Mesendoderm (in vitro differentiated cells): ENCODE measurements at regions not wholly inside any gene's neighbourhood (a gene's known extent, or its start where the extent isn't known, plus 50 kb on each side); places are given as distances from the start of the nearest gene placed in this dataset.

ENCODE experiments used
- DNase-seq: peaks from one replicate; pipeline ENCODE4 v3.0.0; 2013
- H2AK5ac ChIP-seq: 2 replicates; pipeline ENCODE4 v1.6.1; 2013; ENCODE audit warnings: low read length, inconsistent platforms
- H2BK120ac ChIP-seq: 2 replicates; pipeline ENCODE4 v1.6.1; 2013; ENCODE audit warnings: low read depth, mild to moderate bottlenecking, low read length, moderate library complexity, mixed read lengths
- H2BK15ac ChIP-seq: replicated peaks from 2 replicates; pipeline ENCODE4 v1.6.1; 2013; ENCODE audit warnings: low read depth, mild to moderate bottlenecking, moderate library complexity
- H2BK5ac ChIP-seq: 2 replicates; pipeline ENCODE4 v1.6.1; 2013; ENCODE audit warnings: low read length, inconsistent platforms
- H3K18ac ChIP-seq: 2 replicates; pipeline ENCODE4 v1.6.1; 2013; ENCODE audit warnings: mild to moderate bottlenecking, low read length, mixed read lengths
- H3K23ac ChIP-seq: one replicate; pipeline ENCODE4 v1.6.1; 2013; ENCODE audit warnings: low read length
- H3K27ac ChIP-seq: 2 replicates; pipeline ENCODE4 v1.5.1; 2013; ENCODE audit warnings: low read depth, mild to moderate bottlenecking, inconsistent platforms, low read length, moderate library complexity
- H3K27me3 ChIP-seq: 2 replicates; pipeline ENCODE4 v1.6.1; 2013; ENCODE audit warnings: low read length, control low read depth, mild to moderate bottlenecking, inconsistent platforms; ENCODE audit not compliant: insufficient read depth, poor library complexity
- H3K36me3 ChIP-seq: 2 replicates; pipeline ENCODE4 v1.6.1; 2013; ENCODE audit warnings: low read length, inconsistent platforms; ENCODE audit not compliant: control insufficient read depth, insufficient read depth
- H3K4ac ChIP-seq: one replicate; pipeline ENCODE4 v1.6.1; 2013; ENCODE audit warnings: low read depth, mild to moderate bottlenecking, low read length, moderate library complexity
- H3K4me1 ChIP-seq: 2 replicates; pipeline ENCODE4 v1.6.1; 2013; ENCODE audit warnings: low read depth, low read length, inconsistent platforms; ENCODE audit not compliant: control insufficient read depth
- H3K4me2 ChIP-seq: 2 replicates; pipeline ENCODE4 v1.6.1; 2013; ENCODE audit warnings: low read length
- H3K4me3 ChIP-seq: 2 replicates; pipeline ENCODE4 v1.5.1; 2013; ENCODE audit warnings: mild to moderate bottlenecking, low read length
- H3K56ac ChIP-seq: one replicate; pipeline ENCODE4 v1.6.1; 2013; ENCODE audit warnings: low read length
- H3K79me1 ChIP-seq: 2 replicates; pipeline ENCODE4 v1.6.1; 2013; ENCODE audit warnings: low read length, inconsistent platforms
- H3K79me2 ChIP-seq: 2 replicates; pipeline ENCODE4 v1.6.1; 2013; ENCODE audit warnings: mild to moderate bottlenecking, low read length; ENCODE audit not compliant: control insufficient read depth, insufficient read depth
- H3K9ac ChIP-seq: 2 replicates; pipeline ENCODE4 v1.6.1; 2013; ENCODE audit warnings: low read length, inconsistent platforms
- H4K5ac ChIP-seq: one replicate; pipeline ENCODE4 v1.6.1; 2013; ENCODE audit warnings: low read length
- H4K8ac ChIP-seq: one replicate; pipeline ENCODE4 v1.6.1; 2013; ENCODE audit warnings: low read depth, mild to moderate bottlenecking, control low read depth, low read length, moderate library complexity
- WGBS: extraction: QIAGEN DNeasy Blood & Tissue Kit; methylation state at CpG from one replicate; pipeline ENCODE4 v1.1.7; 2013; ENCODE audit warnings: low lambda C conversion rate, missing lambda C conversion rate; ENCODE audit not compliant: insufficient coverage; ENCODE audit errors: extremely low coverage; 5-methylcytosine and 5-hydroxymethylcytosine counted together

- H3K4me2 ChIP-seq, result no peak overlapping the region
- H3K18ac ChIP-seq, result no peak overlapping the region
- H2AK5ac ChIP-seq, result no peak overlapping the region
- no peak overlapping the region for H4K5ac ChIP-seq
- DNase-seq, result no peak
- H3K9ac ChIP-seq, result no peak overlapping the region
- no peak overlapping the region for H2BK120ac ChIP-seq
- no peak overlapping the region for H4K8ac ChIP-seq
- H3K56ac ChIP-seq, result no peak overlapping the region
- H3K36me3 ChIP-seq, result no peaks in the 10 kb centered on the region
- no peaks in the 10 kb centered on the region for H3K79me2 ChIP-seq
- H3K4ac ChIP-seq, result no peak overlapping the region
- H3K23ac ChIP-seq, result no peak overlapping the region
- H3K27me3 ChIP-seq, result no peaks in the 10 kb centered on the region
- no peaks in the 10 kb centered on the region for H3K4me1 ChIP-seq
- no CpG with 5 or more reads among the region's 10 CpGs for WGBS
- no peaks in the 10 kb centered on the region for H3K79me1 ChIP-seq
- H2BK5ac ChIP-seq, result no peak overlapping the region
- no peak overlapping the region for H3K4me3 ChIP-seq
- no peak overlapping the region for H2BK15ac ChIP-seq
- H3K27ac ChIP-seq, result no peak overlapping the region
These were observed 1469.0 kb downstream of the PCDH7 start for GRCh38 chr4:32189130-32189529.

DNA sequence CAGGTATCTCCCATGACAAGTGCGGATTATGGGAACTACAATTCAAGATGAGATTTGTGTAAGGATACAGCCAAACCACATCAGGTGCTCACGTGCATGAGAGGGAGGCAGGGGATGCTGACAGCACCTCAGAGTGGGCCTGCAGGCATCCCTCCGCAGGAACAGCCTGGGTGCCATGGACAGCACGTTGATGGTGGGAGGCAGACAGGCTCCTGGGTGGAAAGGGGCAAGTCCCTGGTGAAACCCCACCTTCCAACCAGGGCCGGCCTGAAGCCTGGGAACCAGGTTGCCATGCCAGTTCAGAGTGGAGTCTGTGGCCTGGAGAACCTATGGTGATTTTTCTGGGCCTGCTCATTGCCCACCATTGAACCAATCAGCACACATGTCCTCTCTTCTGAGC is 1469.6 kb downstream of the PCDH7 start:
- Histone ChIP-seq H3K4me2 (no peak overlapping the region), H3K56ac (no peak overlapping the region), H3K4ac (no peak overlapping the region)

DNA sequence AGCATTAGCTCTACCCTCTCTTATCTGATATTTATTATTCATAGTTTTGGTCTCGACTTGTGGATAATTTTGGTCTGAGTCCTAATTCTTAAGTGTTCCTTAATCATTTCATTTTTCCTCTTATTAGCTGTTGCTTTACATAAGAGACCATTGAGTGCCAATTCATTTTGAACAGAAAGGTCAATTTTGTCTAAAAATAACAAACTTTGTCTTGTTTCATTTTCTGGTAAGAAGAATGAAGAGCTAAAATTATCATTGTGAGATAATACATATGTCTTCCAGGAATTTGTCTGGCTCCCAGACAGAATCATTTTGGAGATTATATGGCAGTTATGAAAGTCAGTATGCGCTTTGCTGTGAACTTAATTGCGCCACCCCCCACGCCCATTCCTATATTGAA is 1471.8 kb downstream of the PCDH7 start:
- Histone ChIP-seq H2BK5ac (no peak overlapping the region), H2BK15ac (no peak overlapping the region), H3K56ac (no peak overlapping the region), H3K4me2 (no peak overlapping the region), H3K79me2 (no peaks in the 10 kb centered on the region), H3K27ac (no peak overlapping the region), H4K8ac (no peak overlapping the region), H3K23ac (no peak overlapping the region), H3K36me3 (no peaks in the 10 kb centered on the region), H2BK120ac (no peak overlapping the region), H3K4me1 (no peaks in the 10 kb centered on the region), H3K27me3 (no peaks in the 10 kb centered on the region), H3K4ac (no peak overlapping the region), H3K4me3 (no peak overlapping the region), H3K18ac (no peak overlapping the region), H3K79me1 (no peaks in the 10 kb centered on the region), H2AK5ac (no peak overlapping the region), H3K9ac (no peak overlapping the region), H4K5ac (no peak overlapping the region)
- DNase-seq, result no peak
- WGBS, result no CpG with 5 or more reads among the region's 4 CpGs

More for the DNA sequence above, 1469.6 kb downstream of the PCDH7 start:
- no peak for DNase-seq
- H2BK15ac ChIP-seq, result no peak overlapping the region
- H4K8ac ChIP-seq, result no peak overlapping the region
- WGBS, result no CpG with 5 or more reads among the region's 5 CpGs
- H2AK5ac ChIP-seq, result no peak overlapping the region
- H4K5ac ChIP-seq, result no peak overlapping the region
- H3K79me2 ChIP-seq, result no peaks in the 10 kb centered on the region
- H3K79me1 ChIP-seq, result no peaks in the 10 kb centered on the region
- no peak overlapping the region for H2BK120ac ChIP-seq
- H3K27ac ChIP-seq, result no peak overlapping the region
- no peaks in the 10 kb centered on the region for H3K36me3 ChIP-seq
- no peak overlapping the region for H3K9ac ChIP-seq
- no peak overlapping the region for H3K4me3 ChIP-seq
- H3K23ac ChIP-seq, result no peak overlapping the region
- no peak overlapping the region for H3K18ac ChIP-seq
- H3K27me3 ChIP-seq, result no peaks in the 10 kb centered on the region
- no peak overlapping the region for H2BK5ac ChIP-seq
- no peaks in the 10 kb centered on the region for H3K4me1 ChIP-seq

DNA sequence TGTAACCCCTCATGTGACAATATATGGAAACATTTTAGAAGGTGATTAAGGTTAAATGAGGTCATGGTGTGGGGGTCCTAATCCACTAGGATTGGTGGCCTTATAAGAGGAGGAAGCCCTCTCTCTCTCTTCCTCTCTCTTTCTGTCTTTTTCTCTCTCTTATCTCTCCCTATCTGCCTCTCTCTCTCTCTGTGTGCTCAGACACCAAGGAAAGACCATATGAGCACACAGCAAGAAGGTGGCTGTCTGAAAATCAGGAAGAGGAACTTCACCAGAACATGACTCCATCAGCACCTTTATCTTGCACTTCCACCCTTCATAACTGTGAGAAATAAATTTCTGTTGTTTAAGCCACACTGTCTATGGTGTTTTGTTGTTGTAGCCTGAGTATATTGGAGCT is 1472.2 kb downstream of the PCDH7 start:
- H4K5ac ChIP-seq, result no peak overlapping the region
- H3K56ac ChIP-seq, result no peak overlapping the region
- H3K18ac ChIP-seq, result no peak overlapping the region

DNA sequence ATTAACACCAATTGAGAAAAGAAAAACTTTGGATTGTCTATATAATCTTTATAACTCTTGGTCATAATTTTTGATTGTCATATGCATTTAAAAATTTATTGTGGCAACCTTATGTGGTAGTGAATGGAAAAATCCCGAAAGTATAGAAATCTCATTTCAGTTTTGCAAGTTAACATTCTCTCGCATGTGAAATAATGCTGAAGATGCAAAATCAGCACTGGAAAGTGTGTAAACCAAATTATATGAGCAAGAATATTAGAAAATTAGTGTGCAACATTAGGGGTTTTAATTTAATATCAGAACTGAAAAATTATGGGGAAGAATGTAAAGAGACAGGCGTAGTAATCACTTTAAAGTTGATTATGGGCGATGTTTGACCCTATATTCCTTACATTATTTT is 1472.8 kb downstream of the PCDH7 start:
- H3K23ac ChIP-seq, result no peak overlapping the region
- H2BK15ac ChIP-seq, result no peak overlapping the region
- no peaks in the 10 kb centered on the region for H3K79me2 ChIP-seq
- H3K79me1 ChIP-seq, result no peaks in the 10 kb centered on the region
- H3K4me1 ChIP-seq, result no peaks in the 10 kb centered on the region
- no peaks in the 10 kb centered on the region for H3K27me3 ChIP-seq
- H3K18ac ChIP-seq, result no peak overlapping the region
- no CpG with 5 or more reads among the region's 4 CpGs for whole genome bisulfite sequencing
- no peak overlapping the region for H2BK5ac ChIP-seq
- no peak overlapping the region for H2BK120ac ChIP-seq
- no peak for DNase-seq
- H3K4me2 ChIP-seq, result no peak overlapping the region
- no peak overlapping the region for H4K5ac ChIP-seq
- H3K56ac ChIP-seq, result no peak overlapping the region
- no peaks in the 10 kb centered on the region for H3K36me3 ChIP-seq
- H3K4ac ChIP-seq, result no peak overlapping the region
- H3K27ac ChIP-seq, result no peak overlapping the region
- no peak overlapping the region for H4K8ac ChIP-seq
- H3K9ac ChIP-seq, result no peak overlapping the region
- H2AK5ac ChIP-seq, result no peak overlapping the region
- no peak overlapping the region for H3K4me3 ChIP-seq

More for the DNA sequence above, 1472.2 kb downstream of the PCDH7 start:
- Histone ChIP-seq H3K4ac (no peak overlapping the region), H2BK15ac (no peak overlapping the region), H3K4me1 (no peaks in the 10 kb centered on the region), H3K4me3 (no peak overlapping the region), H3K27me3 (no peaks in the 10 kb centered on the region), H2BK5ac (no peak overlapping the region), H3K4me2 (no peak overlapping the region), H2BK120ac (no peak overlapping the region), H3K79me1 (no peaks in the 10 kb centered on the region), H3K79me2 (no peaks in the 10 kb centered on the region), H3K36me3 (no peaks in the 10 kb centered on the region), H3K27ac (no peak overlapping the region), H2AK5ac (no peak overlapping the region), H3K9ac (no peak overlapping the region), H3K23ac (no peak overlapping the region), H4K8ac (no peak overlapping the region)
- DNase-seq, result no peak

- H4K8ac ChIP-seq, result no peak overlapping the region
- no CpG with 5 or more reads among the region's 10 CpGs for WGBS
- no peak overlapping the region for H3K4me2 ChIP-seq
- no peaks in the 10 kb centered on the region for H3K36me3 ChIP-seq
- no peak overlapping the region for H3K23ac ChIP-seq
- no peak overlapping the region for H2AK5ac ChIP-seq
- H2BK5ac ChIP-seq, result no peak overlapping the region
- no peak overlapping the region for H2BK120ac ChIP-seq
- H4K5ac ChIP-seq, result no peak overlapping the region
- no peaks in the 10 kb centered on the region for H3K27me3 ChIP-seq
- H2BK15ac ChIP-seq, result no peak overlapping the region
- H3K56ac ChIP-seq, result no peak overlapping the region
- DNase-seq, result no peak
- no peak overlapping the region for H3K9ac ChIP-seq
- no peak overlapping the region for H3K4me3 ChIP-seq
- no peak overlapping the region for H3K18ac ChIP-seq
- H3K4ac ChIP-seq, result no peak overlapping the region
- H3K79me1 ChIP-seq, result no peaks in the 10 kb centered on the region
- no peaks in the 10 kb centered on the region for H3K79me2 ChIP-seq
- no peak overlapping the region for H3K27ac ChIP-seq
- H3K4me1 ChIP-seq, result no peaks in the 10 kb centered on the region
These were observed 1477.0 kb downstream of the PCDH7 start for GRCh38 chr4:32196950-32197688.
